ENCODE measurements at regions not wholly inside any gene's neighbourhood (a gene's known extent, or its start where the extent isn't known, plus 50 kb on each side); places are given as distances from the start of the nearest gene placed in this dataset.
A peak's percentile ranks its signal among the peaks of the same experiment; 100 is the strongest.

DNA sequence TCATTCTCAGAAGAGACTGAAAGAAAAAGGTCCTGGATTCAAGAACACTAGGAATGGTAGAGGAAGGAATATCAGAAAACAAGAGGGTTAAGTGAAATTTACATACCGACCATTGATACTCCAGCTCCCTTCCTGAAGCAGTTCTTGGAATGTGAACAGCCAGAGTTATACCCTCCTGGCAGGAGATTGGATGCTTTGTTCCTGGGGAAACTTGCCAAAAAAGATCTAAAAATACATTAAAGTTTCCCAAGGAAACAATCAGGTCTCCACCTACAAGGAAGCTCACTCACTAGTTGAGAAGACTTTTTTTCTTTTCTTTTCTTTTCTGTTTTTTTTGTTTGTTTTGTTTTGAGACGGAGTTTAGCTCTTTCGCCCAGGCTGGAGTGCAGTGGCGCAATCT, 91.1 kb downstream of the HLX start:
- 92% methylated on average over 4 of the region's 4 CpGs for WGBS (ENCODE audit: low lambda C conversion rate)
- 0 out of 2 replicates have a peak overlapping the region, but pooled peaks have one; percentile 38 for H2AFZ ChIP-seq (ENCODE audit: low read depth)

More for the DNA sequence above, 91.1 kb downstream of the HLX start:
- H3F3A ChIP-seq (replicated peaks; ENCODE audit: insufficient read depth) = peaks cover 5% of the 10 kb centered on the region
- no peak for TF ChIP-seq ELF1 (IDR thresholded peaks at IDR 0.05)
- no peak for TF ChIP-seq TCF12 (IDR thresholded peaks at IDR 0.05)
- TF ChIP-seq ZBTB33 (IDR thresholded peaks at IDR 0.05; ENCODE audit: borderline replicate concordance, low read depth) = no peak
- no peak for TF ChIP-seq FOSL2 (IDR thresholded peaks at IDR 0.05; ENCODE audit: borderline replicate concordance, low read depth)
- no peak for TF ChIP-seq RXRA (IDR thresholded peaks at IDR 0.05; ENCODE audit: borderline replicate concordance, low read depth)
- TF ChIP-seq USF2 (IDR thresholded peaks at IDR 0.05; ENCODE audit: borderline replicate concordance, low read depth, low read length) = no peak
- TF ChIP-seq TAF1 (IDR thresholded peaks at IDR 0.05; ENCODE audit: borderline replicate concordance, low read depth, low read length) = no peak
- TF ChIP-seq, protein P1, sequence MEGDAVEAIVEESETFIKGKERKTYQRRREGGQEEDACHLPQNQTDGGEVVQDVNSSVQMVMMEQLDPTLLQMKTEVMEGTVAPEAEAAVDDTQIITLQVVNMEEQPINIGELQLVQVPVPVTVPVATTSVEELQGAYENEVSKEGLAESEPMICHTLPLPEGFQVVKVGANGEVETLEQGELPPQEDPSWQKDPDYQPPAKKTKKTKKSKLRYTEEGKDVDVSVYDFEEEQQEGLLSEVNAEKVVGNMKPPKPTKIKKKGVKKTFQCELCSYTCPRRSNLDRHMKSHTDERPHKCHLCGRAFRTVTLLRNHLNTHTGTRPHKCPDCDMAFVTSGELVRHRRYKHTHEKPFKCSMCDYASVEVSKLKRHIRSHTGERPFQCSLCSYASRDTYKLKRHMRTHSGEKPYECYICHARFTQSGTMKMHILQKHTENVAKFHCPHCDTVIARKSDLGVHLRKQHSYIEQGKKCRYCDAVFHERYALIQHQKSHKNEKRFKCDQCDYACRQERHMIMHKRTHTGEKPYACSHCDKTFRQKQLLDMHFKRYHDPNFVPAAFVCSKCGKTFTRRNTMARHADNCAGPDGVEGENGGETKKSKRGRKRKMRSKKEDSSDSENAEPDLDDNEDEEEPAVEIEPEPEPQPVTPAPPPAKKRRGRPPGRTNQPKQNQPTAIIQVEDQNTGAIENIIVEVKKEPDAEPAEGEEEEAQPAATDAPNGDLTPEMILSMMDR (IDR thresholded peaks at IDR 0.05) = no peak
- no peak for TF ChIP-seq POLR2AphosphoS5 (IDR thresholded peaks at IDR 0.05; ENCODE audit: low read depth, low read length)
- no peak for TF ChIP-seq MEF2A (IDR thresholded peaks at IDR 0.05; ENCODE audit: borderline replicate concordance, low read depth)
- TF ChIP-seq REST (IDR thresholded peaks at IDR 0.05; ENCODE audit: low read depth, low read length) = no peak
- no peak for TF ChIP-seq NFIC (IDR thresholded peaks at IDR 0.05; ENCODE audit: borderline replicate concordance)
- H3K4me3 ChIP-seq (ENCODE audit: low read depth in 2 of 2, low read length in 1 of 2) = no peak overlapping the region
- no peaks in the 10 kb centered on the region for H3K27me3 ChIP-seq (ENCODE audit: insufficient read depth)
- no peaks in the 10 kb centered on the region for H3K36me3 ChIP-seq (replicated peaks in 1 of 2; ENCODE audit: control insufficient read depth in 1 of 2, insufficient read depth in 2 of 2, low read length in 1 of 2)
- no peak for DNase-seq
- POLR2A ChIA-PET = no interaction called here
- no peaks in the 10 kb centered on the region for H3K79me2 ChIP-seq (ENCODE audit: insufficient read depth)
- no peak overlapping the region for H3K9ac ChIP-seq
- no peak overlapping the region; a peak in 1 of 4 replicates for H3K27ac ChIP-seq (ENCODE audit: low read depth in 2 of 2, low read length in 1 of 2)
- H3K9me3 ChIP-seq = no peaks in the 10 kb centered on the region
- H4K20me1 ChIP-seq (ENCODE audit: insufficient read depth) = no peaks in the 10 kb centered on the region
- no peaks in the 10 kb centered on the region for H3K9me2 ChIP-seq
- no peak overlapping the region for H3K4me2 ChIP-seq
- H3K4me1 ChIP-seq (ENCODE audit: control insufficient read depth in 1 of 2, insufficient read depth in 2 of 2, low read depth in 1 of 2, low read length in 1 of 2) = peaks cover 0 to 19% of the 10 kb centered on the region in 2 experiments; a peak in 2 of 4 replicates
- CTCF ChIA-PET = interaction anchor here (1.2 kb wide), 1 partner anchor 465 kb away, joined by 4 read pairs; no protein-coding TSS in a partner anchor
